CD4-positive, alpha-beta T cell treated with Interleukin-17A for 4 hours (primary cell): ENCODE measurements at regions not wholly inside any gene's neighbourhood (a gene's known extent, or its start where the extent isn't known, plus 50 kb on each side); places are given as distances from the start of the nearest gene placed in this dataset.
"Not testable (repeated sequence)": the region's sequence is repeated elsewhere in the genome, so short reads cannot be mapped to it uniquely, and the experiment has no call there.

Experiments used
- DNase-seq: peaks from one replicate; pipeline ENCODE4 v3.0.0-alpha.2; 2020; ENCODE audit warnings: mixed read lengths

- DNase-seq: peak; percentile 13
Measured at GRCh38 chrX:65451663-65452062, 82.9 kb downstream of the LAS1L start.

GRCh38 chrX:65420154-65420553 is 114.4 kb downstream of the LAS1L start:
- DNase-seq: no peak

GRCh38 chrX:65407662-65408061 is 126.9 kb downstream of the LAS1L start:
- not testable (repeated sequence) for DNase-seq

- no peak for DNase-seq
Measured at GRCh38 chrX:65407157-65407626, 127.4 kb downstream of the LAS1L start.

GRCh38 chrX:65406532-65406931 is 128.1 kb downstream of the LAS1L start:
- no peak for DNase-seq

GRCh38 chrX:65392284-65392683 is 142.3 kb downstream of the LAS1L start:
- DNase-seq: no peak

GRCh38 chrX:65389120-65389519 is 145.5 kb downstream of the LAS1L start:
- not testable (repeated sequence) for DNase-seq
